ENCODE measurements at regions not wholly inside any gene's neighbourhood (a gene's known extent, or its start where the extent isn't known, plus 50 kb on each side); places are given as distances from the start of the nearest gene placed in this dataset.

DNA sequence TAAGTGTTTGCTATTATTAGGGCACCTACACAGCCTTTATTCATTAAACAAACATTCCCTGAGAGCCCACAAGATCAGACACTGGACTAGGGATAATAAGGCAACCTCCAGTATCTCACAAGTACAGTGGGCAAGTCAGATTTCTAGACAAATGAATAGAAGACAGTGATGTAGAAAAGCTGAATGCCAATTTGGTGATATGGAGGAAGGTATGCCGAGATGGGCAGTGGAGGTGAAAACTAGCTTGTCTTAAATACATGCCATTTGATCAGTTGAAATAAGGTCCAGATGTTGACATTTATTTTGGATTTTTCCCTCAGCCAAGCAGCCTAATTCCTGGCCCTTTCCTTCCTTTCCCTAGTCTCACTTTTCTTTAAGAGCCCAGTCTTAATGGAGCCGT lies 130.3 kb downstream of the RXFP2 start:
- TF ChIP-seq CTCF (conservative IDR thresholded peaks at IDR 0.05): no peak

DNA sequence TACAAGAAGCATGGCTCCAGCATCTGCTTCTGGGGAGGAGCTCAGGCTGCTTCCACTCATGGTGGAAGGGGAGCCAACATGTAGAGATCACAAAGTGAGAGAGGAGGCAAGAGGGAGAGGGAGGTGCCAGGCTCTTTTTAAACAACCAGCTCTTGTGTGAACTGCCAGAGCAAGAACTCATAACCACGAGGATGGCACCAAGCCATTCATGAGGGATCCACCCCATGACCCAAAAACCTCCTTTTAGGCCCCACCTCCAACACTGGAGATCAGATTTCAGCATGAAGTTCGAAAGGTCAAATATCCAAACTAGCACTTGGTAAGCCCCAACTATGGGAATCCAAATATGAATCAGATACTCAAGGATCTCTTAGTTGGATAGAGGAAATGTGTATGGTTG lies 131.2 kb downstream of the RXFP2 start:
- no peak for TF ChIP-seq CTCF (conservative IDR thresholded peaks at IDR 0.05)
- no peak overlapping the region for H3K27ac ChIP-seq

More for the DNA sequence above, 130.3 kb downstream of the RXFP2 start:
- H3K27ac ChIP-seq: no peak overlapping the region

DNA sequence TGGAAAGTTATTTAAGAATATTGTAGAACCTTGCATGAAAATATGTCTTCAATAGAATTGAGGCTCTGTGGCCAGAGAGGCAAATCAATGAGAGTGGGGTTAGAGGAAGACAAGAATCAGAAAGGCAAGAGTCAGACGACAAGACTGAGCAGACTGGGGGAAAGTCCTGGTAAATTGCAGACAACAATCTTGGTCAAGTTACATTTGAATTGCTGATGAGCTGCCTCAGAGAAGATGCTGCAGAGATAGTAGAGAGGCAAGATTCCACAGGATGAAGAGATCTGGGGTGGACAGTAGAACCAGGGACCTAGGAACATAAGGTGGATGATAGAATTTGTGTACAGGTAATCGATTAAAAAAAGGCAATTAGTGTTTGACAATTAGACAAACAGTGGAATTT lies 133.8 kb downstream of the RXFP2 start:
- TF ChIP-seq CTCF (conservative IDR thresholded peaks at IDR 0.05): no peak
- H3K27ac ChIP-seq: no peak overlapping the region

- H3K27ac ChIP-seq: no peak overlapping the region
- TF ChIP-seq CTCF (conservative IDR thresholded peaks at IDR 0.05): no peak
These were observed 135.8 kb downstream of the RXFP2 start for GRCh38 chr13:31875134-31875533.

- no peak overlapping the region for H3K27ac ChIP-seq
- no peak for TF ChIP-seq CTCF (conservative IDR thresholded peaks at IDR 0.05)
These were observed 138.7 kb downstream of the RXFP2 start for GRCh38 chr13:31878052-31878451.

- H3K27ac ChIP-seq: no peak overlapping the region
- TF ChIP-seq CTCF (conservative IDR thresholded peaks at IDR 0.05): no peak
These were observed 139.2 kb downstream of the RXFP2 start for GRCh38 chr13:31878495-31878894.

GRCh38 chr13:31878955-31879354 lies 139.6 kb downstream of the RXFP2 start:
- TF ChIP-seq CTCF (conservative IDR thresholded peaks at IDR 0.05): no peak
- no peak overlapping the region for H3K27ac ChIP-seq

All from VCaP (cell line).